ENCODE measurements at regions not wholly inside any gene's neighbourhood (a gene's known extent, or its start where the extent isn't known, plus 50 kb on each side); places are given as distances from the start of the nearest gene placed in this dataset.

GRCh38 chr10:88165849-88166271, 302.4 kb downstream of the PTEN start:
- no peak overlapping the region for H3K27ac ChIP-seq
- DNase-seq (ENCODE audit: low spot score), result no peak
- no peak for TF ChIP-seq CTCF (conservative IDR thresholded peaks at IDR 0.05; ENCODE audit: low read depth)
- CTCF ChIA-PET, result interaction anchor here (0.6 kb wide), 1 partner anchor 43 kb away, joined by 3 read pairs; no protein-coding TSS in a partner anchor
- POLR2A ChIA-PET (ENCODE audit: low non-redundant PET), result no interaction called here

- POLR2A ChIA-PET (ENCODE audit: low non-redundant PET), result no interaction called here
- CTCF ChIA-PET, result interaction anchor here (0.8 kb wide), 1 partner anchor 252 kb away, joined by 3 read pairs; no protein-coding TSS in a partner anchor
- no peak for DNase-seq (ENCODE audit: low spot score)
- H3K27ac ChIP-seq, result no peak overlapping the region
- TF ChIP-seq CTCF (conservative IDR thresholded peaks at IDR 0.05; ENCODE audit: low read depth), result no peak
Observed at GRCh38 chr10:88168171-88169036, 305.0 kb downstream of the PTEN start.

- ChIA-PET POLR2A (ENCODE audit: low non-redundant PET) (no interaction called here), CTCF (no interaction called here)
- no peak for DNase-seq (ENCODE audit: low spot score)
- H3K27ac ChIP-seq, result no peak overlapping the region
- no peak for TF ChIP-seq CTCF (conservative IDR thresholded peaks at IDR 0.05; ENCODE audit: low read depth)
Observed at GRCh38 chr10:88169037-88169319, 305.6 kb downstream of the PTEN start.

GRCh38 chr10:88170628-88171027, 307.2 kb downstream of the PTEN start:
- POLR2A ChIA-PET (ENCODE audit: low non-redundant PET), result interaction anchor here (0.8 kb wide), 1 partner anchor 15 kb away, joined by 3 read pairs; no protein-coding TSS in a partner anchor
- no peak overlapping the region for H3K27ac ChIP-seq
- no peak for TF ChIP-seq CTCF (conservative IDR thresholded peaks at IDR 0.05; ENCODE audit: low read depth)
- no peak for DNase-seq (ENCODE audit: low spot score)
- CTCF ChIA-PET, result no interaction called here

- TF ChIP-seq CTCF (conservative IDR thresholded peaks at IDR 0.05; ENCODE audit: low read depth), result no peak
- no peak overlapping the region for H3K27ac ChIP-seq
- DNase-seq (ENCODE audit: low spot score), result no peak
- POLR2A ChIA-PET (ENCODE audit: low non-redundant PET), result no interaction called here
- CTCF ChIA-PET, result interaction anchor here (0.6 kb wide), 1 partner anchor 10 kb away, joined by 4 read pairs; no protein-coding TSS in a partner anchor
Observed at GRCh38 chr10:88172159-88172558, 308.7 kb downstream of the PTEN start.

- no peak for DNase-seq (ENCODE audit: low spot score)
- ChIA-PET CTCF (interaction anchor here (0.6 to 0.7 kb wide), 2 partner anchors 125 to 329 kb away, joined by 3 to 4 read pairs; no protein-coding TSS in a partner anchor), POLR2A (ENCODE audit: low non-redundant PET) (no interaction called here)
- no peak overlapping the region for H3K27ac ChIP-seq
- TF ChIP-seq CTCF (conservative IDR thresholded peaks at IDR 0.05; ENCODE audit: low read depth), result no peak
Observed at GRCh38 chr10:88174391-88174790, 311.0 kb downstream of the PTEN start.
